ENCODE measurements at regions not wholly inside any gene's neighbourhood (a gene's known extent, or its start where the extent isn't known, plus 50 kb on each side); places are given as distances from the start of the nearest gene placed in this dataset.

- no peak for TF ChIP-seq CTCF (conservative IDR thresholded peaks at IDR 0.05)
- no peak for TF ChIP-seq ZFX (IDR thresholded peaks at IDR 0.05)
Observed at GRCh38 chr10:29055101-29055500, 233.8 kb upstream of the LYZL1 start.
